Brain microvascular endothelial cell (primary cell): ENCODE measurements at regions not wholly inside any gene's neighbourhood (a gene's known extent, or its start where the extent isn't known, plus 50 kb on each side); places are given as distances from the start of the nearest gene placed in this dataset.

Experiments used
- DNase-seq: peaks from one replicate; pipeline ENCODE4 v3.0.0-alpha.2; 2020
- H3K27ac ChIP-seq: fragments of 250-450 bp; sonication (Bioruptor Pico); 2 replicates; pipeline ENCODE4 v1.5.1; 2020; ENCODE audit warnings: mild to moderate bottlenecking, moderate library complexity
- H3K27me3 ChIP-seq: fragments of 250-450 bp; sonication (Bioruptor Pico); replicated peaks from 2 replicates; pipeline ENCODE4 v1.5.1; 2020; ENCODE audit warnings: mild to moderate bottlenecking
- H3K36me3 ChIP-seq: fragments of 250-450 bp; sonication (Bioruptor Pico); replicated peaks from 2 replicates; pipeline ENCODE4 v1.5.1; 2020; ENCODE audit warnings: mild to moderate bottlenecking
- H3K4me3 ChIP-seq: 2 replicates; pipeline ENCODE4 v1.5.1; 2011; ENCODE audit warnings: low read depth, mild to moderate bottlenecking, control low read depth, low read length, moderate library complexity
- in situ Hi-C: cut with HindIII; loops from 2 replicates; pipeline ENCODE4 v1.10.0; 2017; ENCODE audit warnings: low sequenced_read_pairs, low pct_ligation_motif_present
- TF ChIP-seq, protein P1 (sequence below): IDR thresholded peaks from 2 replicates; pipeline ENCODE4 v1.5.1; 2011; ENCODE audit warnings: low read depth, mild to moderate bottlenecking, moderate library complexity, low read length, control low read depth, inconsistent platforms; ENCODE audit errors: missing control alignments

DNA sequence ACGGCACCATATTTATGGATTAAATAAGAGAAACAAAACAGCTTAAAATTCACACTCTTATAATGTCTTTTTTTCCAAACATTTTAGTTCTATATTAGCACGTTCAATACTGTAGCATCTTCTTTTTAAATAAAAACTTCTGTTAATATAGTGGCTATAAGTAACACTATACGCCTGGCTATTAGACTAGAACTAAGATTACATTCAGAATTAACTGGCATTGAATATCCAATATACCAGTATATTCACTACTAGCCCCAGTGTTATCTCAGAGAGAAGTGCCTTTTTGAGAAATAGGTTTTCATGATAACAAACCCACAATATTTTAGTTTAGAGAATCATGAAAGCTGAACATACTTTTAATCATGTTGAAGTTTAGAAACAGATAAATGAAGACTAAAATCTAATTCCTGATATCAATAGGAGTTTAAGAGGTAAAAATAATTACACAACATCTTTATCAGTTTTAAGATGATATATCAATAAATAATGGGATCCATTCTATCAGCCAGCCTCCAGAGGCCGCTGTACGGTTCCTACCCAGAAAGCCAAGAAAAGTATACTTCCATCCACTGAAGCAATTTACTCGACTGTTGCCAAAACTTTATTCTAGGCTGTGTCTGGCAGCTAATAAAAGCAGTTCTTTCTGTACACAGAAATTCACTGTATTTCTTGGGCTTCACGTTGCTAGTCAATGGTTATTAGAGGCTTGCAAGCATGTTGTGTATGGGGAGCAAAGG lies 1113.4 kb upstream of the MIR17HG start:
- no peak for DNase-seq
- Histone ChIP-seq H3K27ac (no peak overlapping the region), H3K36me3 (no peaks in the 10 kb centered on the region), H3K27me3 (no peaks in the 10 kb centered on the region), H3K4me3 (no peak overlapping the region)
- TF ChIP-seq, protein P1, sequence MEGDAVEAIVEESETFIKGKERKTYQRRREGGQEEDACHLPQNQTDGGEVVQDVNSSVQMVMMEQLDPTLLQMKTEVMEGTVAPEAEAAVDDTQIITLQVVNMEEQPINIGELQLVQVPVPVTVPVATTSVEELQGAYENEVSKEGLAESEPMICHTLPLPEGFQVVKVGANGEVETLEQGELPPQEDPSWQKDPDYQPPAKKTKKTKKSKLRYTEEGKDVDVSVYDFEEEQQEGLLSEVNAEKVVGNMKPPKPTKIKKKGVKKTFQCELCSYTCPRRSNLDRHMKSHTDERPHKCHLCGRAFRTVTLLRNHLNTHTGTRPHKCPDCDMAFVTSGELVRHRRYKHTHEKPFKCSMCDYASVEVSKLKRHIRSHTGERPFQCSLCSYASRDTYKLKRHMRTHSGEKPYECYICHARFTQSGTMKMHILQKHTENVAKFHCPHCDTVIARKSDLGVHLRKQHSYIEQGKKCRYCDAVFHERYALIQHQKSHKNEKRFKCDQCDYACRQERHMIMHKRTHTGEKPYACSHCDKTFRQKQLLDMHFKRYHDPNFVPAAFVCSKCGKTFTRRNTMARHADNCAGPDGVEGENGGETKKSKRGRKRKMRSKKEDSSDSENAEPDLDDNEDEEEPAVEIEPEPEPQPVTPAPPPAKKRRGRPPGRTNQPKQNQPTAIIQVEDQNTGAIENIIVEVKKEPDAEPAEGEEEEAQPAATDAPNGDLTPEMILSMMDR = no peak
- in situ Hi-C loops = no loop called here

DNA sequence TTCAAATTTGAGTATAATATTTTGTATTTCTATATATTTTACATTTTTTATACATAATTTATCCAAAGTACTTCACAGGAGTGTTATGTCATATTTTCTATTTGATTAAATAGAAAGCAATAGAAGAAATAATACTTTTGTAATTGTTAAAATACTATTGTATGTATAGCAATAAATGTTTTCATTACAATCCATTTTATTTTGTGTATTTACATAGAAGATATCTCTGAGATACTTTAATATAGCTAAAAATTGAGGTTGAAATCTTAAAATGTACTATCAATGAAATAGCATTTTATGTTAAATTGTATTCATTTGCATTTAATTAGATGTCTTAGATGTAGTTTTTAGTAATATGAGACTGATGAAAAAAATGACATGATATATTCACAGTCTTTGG lies 1109.6 kb upstream of the MIR17HG start:
- H3K27me3 ChIP-seq = no peaks in the 10 kb centered on the region
- H3K36me3 ChIP-seq = no peaks in the 10 kb centered on the region
- no peak overlapping the region for H3K4me3 ChIP-seq
- TF ChIP-seq, protein P1 = no peak
- H3K27ac ChIP-seq = no peak overlapping the region
- in situ Hi-C loops = no loop called here
- DNase-seq = no peak

DNA sequence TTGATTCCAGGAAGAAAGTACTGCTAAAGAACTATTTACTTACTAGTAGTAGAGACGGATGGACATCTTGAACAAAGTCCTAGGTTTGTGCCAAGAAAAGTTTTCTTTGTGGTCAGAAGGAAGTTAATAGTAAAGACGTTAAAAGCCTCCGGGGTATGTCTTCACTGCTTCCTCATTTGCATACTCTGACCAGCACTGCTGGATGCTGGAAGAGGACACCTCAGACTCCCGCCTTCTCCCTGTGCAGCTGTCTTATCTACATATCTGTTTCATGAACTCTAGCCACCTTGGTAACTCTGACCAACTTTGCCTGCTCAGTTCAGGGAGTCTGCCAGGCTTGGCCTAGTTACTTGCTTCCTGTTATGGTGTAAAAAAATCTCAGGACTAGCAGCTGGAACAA lies 1109.1 kb upstream of the MIR17HG start:
- in situ Hi-C loops = no loop called here
- H3K27me3 ChIP-seq = no peaks in the 10 kb centered on the region
- TF ChIP-seq, protein P1 = no peak
- no peak overlapping the region for H3K4me3 ChIP-seq
- no peak for DNase-seq
- no peak overlapping the region for H3K27ac ChIP-seq
- H3K36me3 ChIP-seq = no peaks in the 10 kb centered on the region

DNA sequence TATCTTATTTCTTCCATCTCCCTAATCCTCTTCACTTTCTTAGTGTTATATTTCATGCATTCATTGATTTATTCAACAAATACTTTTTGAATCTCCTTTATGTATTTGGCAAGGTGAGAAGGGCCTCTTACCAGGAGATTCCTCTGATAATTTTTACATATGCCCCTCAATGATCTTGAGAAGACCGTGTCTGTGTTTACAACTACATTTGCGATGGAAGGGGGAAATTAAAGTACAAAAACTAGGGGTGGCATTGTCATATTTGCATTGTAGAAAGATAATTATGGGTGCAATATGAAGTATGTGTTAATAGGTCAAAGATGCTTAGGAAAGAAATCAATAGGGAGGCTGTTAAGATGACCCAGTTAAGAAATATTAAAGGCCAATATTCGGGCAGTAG lies 1108.4 kb upstream of the MIR17HG start:
- no peak overlapping the region for H3K4me3 ChIP-seq
- H3K27ac ChIP-seq = no peak overlapping the region
- no peaks in the 10 kb centered on the region for H3K27me3 ChIP-seq
- TF ChIP-seq, protein P1 = no peak
- in situ Hi-C loops = no loop called here
- no peaks in the 10 kb centered on the region for H3K36me3 ChIP-seq
- DNase-seq = no peak

DNA sequence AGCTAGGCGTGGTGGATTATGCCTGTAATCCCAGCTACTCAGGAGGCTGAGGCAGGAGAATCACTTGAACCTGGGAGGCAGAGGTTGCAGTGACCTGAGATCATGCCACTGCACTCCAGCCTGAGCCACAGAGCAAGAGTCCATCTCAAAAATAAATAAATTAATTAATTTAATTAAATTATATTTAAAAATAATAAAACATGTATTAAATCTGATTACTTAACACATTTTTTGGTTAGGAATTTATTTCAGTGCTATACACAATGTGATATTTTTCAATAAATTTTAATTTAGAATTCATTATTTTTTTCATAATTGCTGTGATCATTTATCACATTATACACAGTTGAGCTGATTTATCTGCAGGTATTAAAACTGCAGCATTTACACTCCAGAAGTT lies 1101.5 kb upstream of the MIR17HG start:
- TF ChIP-seq, protein P1 = no peak

More for the DNA sequence above, 1101.5 kb upstream of the MIR17HG start:
- Histone ChIP-seq H3K4me3 (no peak overlapping the region), H3K36me3 (no peaks in the 10 kb centered on the region), H3K27ac (no peak overlapping the region), H3K27me3 (no peaks in the 10 kb centered on the region)
- in situ Hi-C loops = no loop called here
- DNase-seq = no peak
